ENCODE measurements at regions not wholly inside any gene's neighbourhood (a gene's known extent, or its start where the extent isn't known, plus 50 kb on each side); places are given as distances from the start of the nearest gene placed in this dataset.

- TF ChIP-seq EZH2phosphoT487 (IDR thresholded peaks at IDR 0.05; ENCODE audit: borderline replicate concordance, low read length) (no peak), CTCF (IDR thresholded peaks at IDR 0.05; ENCODE audit: low read depth, low read length, poor library complexity, severe bottlenecking) (no peak)
- Histone ChIP-seq H3K4me1 (ENCODE audit: control insufficient read depth, low read length) (no peaks in the 10 kb centered on the region), H3K9me3 (ENCODE audit: control insufficient read depth, insufficient read depth, low read length) (peaks cover 2% of the 10 kb centered on the region; the same call in 1 of the 2 replicates), H3F3A (ENCODE audit: control insufficient read depth, insufficient read depth) (no peaks in the 10 kb centered on the region), H4K20me1 (ENCODE audit: control insufficient read depth, insufficient read depth, low read depth, low read length) (no peaks in the 10 kb centered on the region), H3K79me2 (ENCODE audit: control insufficient read depth, low read length) (no peaks in the 10 kb centered on the region), H3K27me3 (ENCODE audit: control insufficient read depth, low read length) (no peaks in the 10 kb centered on the region), H3K4me3 (ENCODE audit: low read length) (no peak overlapping the region), H3K4me2 (ENCODE audit: low read length) (no peak overlapping the region), H3K9me2 (replicated peaks; ENCODE audit: control insufficient read depth, low read length) (no peaks in the 10 kb centered on the region), H3K27ac (ENCODE audit: low read depth, low read length) (no peak overlapping the region), H3K36me3 (ENCODE audit: control insufficient read depth, low read length) (no peaks in the 10 kb centered on the region)
These were observed 613.9 kb upstream of the NOVA1 start for GRCh38 chr14:27211741-27212140.

GRCh38 chr14:27222671-27223070, 624.8 kb upstream of the NOVA1 start:
- Histone ChIP-seq H3K79me2 (ENCODE audit: control insufficient read depth, low read length) (no peaks in the 10 kb centered on the region), H3F3A (ENCODE audit: control insufficient read depth, insufficient read depth) (no peaks in the 10 kb centered on the region), H3K9me3 (ENCODE audit: control insufficient read depth, insufficient read depth, low read length) (no peaks in the 10 kb centered on the region; the same call in 1 of the 2 replicates), H4K20me1 (ENCODE audit: control insufficient read depth, insufficient read depth, low read depth, low read length) (no peaks in the 10 kb centered on the region), H3K27me3 (ENCODE audit: control insufficient read depth, low read length) (no peaks in the 10 kb centered on the region), H3K9me2 (replicated peaks; ENCODE audit: control insufficient read depth, low read length) (no peaks in the 10 kb centered on the region), H3K36me3 (ENCODE audit: control insufficient read depth, low read length) (no peaks in the 10 kb centered on the region), H3K4me3 (ENCODE audit: low read length) (no peak overlapping the region), H3K4me1 (ENCODE audit: control insufficient read depth, low read length) (no peaks in the 10 kb centered on the region), H3K27ac (ENCODE audit: low read depth, low read length) (no peak overlapping the region), H3K4me2 (ENCODE audit: low read length) (no peak overlapping the region)
- TF ChIP-seq EZH2phosphoT487 (IDR thresholded peaks at IDR 0.05; ENCODE audit: borderline replicate concordance, low read length): no peak
- TF ChIP-seq CTCF (IDR thresholded peaks at IDR 0.05; ENCODE audit: low read depth, low read length, poor library complexity, severe bottlenecking): no peak

- Histone ChIP-seq H3K79me2 (ENCODE audit: control insufficient read depth, low read length) (no peaks in the 10 kb centered on the region), H3K4me2 (ENCODE audit: low read length) (no peak overlapping the region), H4K20me1 (ENCODE audit: control insufficient read depth, insufficient read depth, low read depth, low read length) (no peaks in the 10 kb centered on the region), H3K4me1 (ENCODE audit: control insufficient read depth, low read length) (no peaks in the 10 kb centered on the region), H3K9me3 (ENCODE audit: control insufficient read depth, insufficient read depth, low read length) (no peaks in the 10 kb centered on the region; the same call in 1 of the 2 replicates), H3K4me3 (ENCODE audit: low read length) (no peak overlapping the region), H3F3A (ENCODE audit: control insufficient read depth, insufficient read depth) (no peaks in the 10 kb centered on the region), H3K27ac (ENCODE audit: low read depth, low read length) (no peak overlapping the region), H3K36me3 (ENCODE audit: control insufficient read depth, low read length) (no peaks in the 10 kb centered on the region), H3K9me2 (replicated peaks; ENCODE audit: control insufficient read depth, low read length) (no peaks in the 10 kb centered on the region), H3K27me3 (ENCODE audit: control insufficient read depth, low read length) (no peaks in the 10 kb centered on the region)
- TF ChIP-seq CTCF (IDR thresholded peaks at IDR 0.05; ENCODE audit: low read depth, low read length, poor library complexity, severe bottlenecking): no peak
- no peak for TF ChIP-seq EZH2phosphoT487 (IDR thresholded peaks at IDR 0.05; ENCODE audit: borderline replicate concordance, low read length)
These were observed 626.1 kb upstream of the NOVA1 start for GRCh38 chr14:27223906-27224305.

DNA sequence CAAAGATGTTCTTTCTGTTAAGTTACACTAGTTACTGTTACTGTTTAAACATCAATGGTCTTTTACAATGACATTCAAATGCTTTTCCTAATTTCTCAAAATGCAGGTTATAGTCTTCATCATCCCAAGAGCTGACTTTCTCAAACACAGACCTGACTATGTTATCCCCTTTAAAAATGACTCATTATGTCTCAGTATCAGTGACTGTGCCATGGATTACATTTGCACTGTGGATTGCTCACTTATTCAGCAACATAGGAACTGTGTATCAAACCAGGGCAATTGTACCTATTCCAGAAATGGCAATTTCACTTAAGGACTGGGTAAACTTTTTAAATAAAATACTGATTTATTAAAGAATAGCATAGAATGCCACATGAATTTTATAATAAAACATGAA, 630.2 kb upstream of the NOVA1 start:
- no peaks in the 10 kb centered on the region for H3K79me2 ChIP-seq (ENCODE audit: control insufficient read depth, low read length)
- no peak overlapping the region for H3K4me3 ChIP-seq (ENCODE audit: low read length)
- no peaks in the 10 kb centered on the region for H3K9me2 ChIP-seq (replicated peaks; ENCODE audit: control insufficient read depth, low read length)
- H3F3A ChIP-seq (ENCODE audit: control insufficient read depth, insufficient read depth): no peaks in the 10 kb centered on the region
- no peaks in the 10 kb centered on the region for H3K27me3 ChIP-seq (ENCODE audit: control insufficient read depth, low read length)
- H4K20me1 ChIP-seq (ENCODE audit: control insufficient read depth, insufficient read depth, low read depth, low read length): no peaks in the 10 kb centered on the region
- H3K36me3 ChIP-seq (ENCODE audit: control insufficient read depth, low read length): no peaks in the 10 kb centered on the region
- no peak for TF ChIP-seq EZH2phosphoT487 (IDR thresholded peaks at IDR 0.05; ENCODE audit: borderline replicate concordance, low read length)
- no peak for TF ChIP-seq CTCF (IDR thresholded peaks at IDR 0.05; ENCODE audit: low read depth, low read length, poor library complexity, severe bottlenecking)
- no peak overlapping the region for H3K4me2 ChIP-seq (ENCODE audit: low read length)
- no peaks in the 10 kb centered on the region for H3K9me3 ChIP-seq (ENCODE audit: control insufficient read depth, insufficient read depth, low read length)
- no peak overlapping the region for H3K27ac ChIP-seq (ENCODE audit: low read depth, low read length)
- H3K4me1 ChIP-seq (ENCODE audit: control insufficient read depth, low read length): no peaks in the 10 kb centered on the region

Measured in DOHH2 (cell line).